ENCODE measurements at regions not wholly inside any gene's neighbourhood (a gene's known extent, or its start where the extent isn't known, plus 50 kb on each side); places are given as distances from the start of the nearest gene placed in this dataset.
"Not testable (repeated sequence)": the region's sequence is repeated elsewhere in the genome, so short reads cannot be mapped to it uniquely, and the experiment has no call there.

- H3K27ac ChIP-seq (ENCODE audit: low read length) = no peak overlapping the region
- WGBS (ENCODE audit: insufficient coverage, insufficient read length) = no CpG with 5 or more reads among the region's 1 CpG
Observed at GRCh38 chr2:186348200-186348599, 137.9 kb upstream of the ZC3H15 start.

GRCh38 chr2:186349508-186349907, 136.6 kb upstream of the ZC3H15 start:
- H3K27ac ChIP-seq (ENCODE audit: low read length) = no peak overlapping the region
- no peaks in the 10 kb centered on the region for H3K9me3 ChIP-seq (ENCODE audit: control insufficient read depth, insufficient read depth, low read length)
- H3K27me3 ChIP-seq (ENCODE audit: control insufficient read depth, insufficient read depth, low read length) = no peaks in the 10 kb centered on the region
- DNase-seq (ENCODE audit: low read depth, low spot score) = no peak
- no peaks in the 10 kb centered on the region for H3K36me3 ChIP-seq (ENCODE audit: control insufficient read depth, insufficient read depth, low read length)
- no peak overlapping the region for H3K4me3 ChIP-seq (ENCODE audit: low read length)
- no peaks in the 10 kb centered on the region for H3K4me1 ChIP-seq (ENCODE audit: control insufficient read depth, insufficient read depth, low read length)
- WGBS (ENCODE audit: insufficient coverage, insufficient read length) = no CpG with 5 or more reads among the region's 2 CpGs

More at GRCh38 chr2:186348200-186348599, 137.9 kb upstream of the ZC3H15 start:
- Histone ChIP-seq H3K4me1 (ENCODE audit: control insufficient read depth, insufficient read depth, low read length) (no peaks in the 10 kb centered on the region), H3K4me3 (ENCODE audit: low read length) (no peak overlapping the region), H3K27me3 (ENCODE audit: control insufficient read depth, insufficient read depth, low read length) (no peaks in the 10 kb centered on the region), H3K36me3 (ENCODE audit: control insufficient read depth, insufficient read depth, low read length) (no peaks in the 10 kb centered on the region), H3K9me3 (ENCODE audit: control insufficient read depth, insufficient read depth, low read length) (no peaks in the 10 kb centered on the region)
- no peak for DNase-seq (ENCODE audit: low read depth, low spot score)

- not testable (repeated sequence) for H3K9me3 ChIP-seq (ENCODE audit: control insufficient read depth, insufficient read depth, low read length); H3K4me3 ChIP-seq (ENCODE audit: low read length); H3K27ac ChIP-seq (ENCODE audit: low read length); DNase-seq (ENCODE audit: low read depth, low spot score); H3K4me1 ChIP-seq (ENCODE audit: control insufficient read depth, insufficient read depth, low read length); H3K27me3 ChIP-seq (ENCODE audit: control insufficient read depth, insufficient read depth, low read length); H3K36me3 ChIP-seq (ENCODE audit: control insufficient read depth, insufficient read depth, low read length)
- no CpG with 5 or more reads among the region's 3 CpGs for WGBS (ENCODE audit: insufficient coverage, insufficient read length)
Observed at GRCh38 chr2:186354160-186354559, 131.9 kb upstream of the ZC3H15 start.

DNA sequence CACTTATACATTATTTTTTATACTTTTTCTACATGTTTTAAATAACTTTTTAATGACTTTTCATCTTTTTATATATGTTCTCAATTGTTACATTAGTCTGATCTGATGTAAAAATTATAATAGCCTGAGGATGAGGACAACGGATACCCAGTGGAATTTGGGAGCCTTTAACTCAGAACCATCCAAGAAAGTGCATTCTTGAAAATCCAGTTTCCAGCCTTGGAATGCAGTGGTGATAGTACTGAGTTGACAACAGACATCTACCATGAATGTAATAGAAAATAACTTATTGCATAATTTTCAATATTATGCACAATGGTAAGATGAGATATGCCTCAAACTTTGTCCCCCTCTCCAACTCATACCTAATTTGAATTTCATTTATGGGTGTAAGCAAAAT, 120.7 kb upstream of the ZC3H15 start:
- H3K27me3 ChIP-seq (ENCODE audit: control insufficient read depth, insufficient read depth, low read length) = no peaks in the 10 kb centered on the region
- no peaks in the 10 kb centered on the region for H3K36me3 ChIP-seq (ENCODE audit: control insufficient read depth, insufficient read depth, low read length)
- H3K27ac ChIP-seq (ENCODE audit: low read length) = no peak overlapping the region
- no peak overlapping the region for H3K4me3 ChIP-seq (ENCODE audit: low read length)
- DNase-seq (ENCODE audit: low read depth, low spot score) = no peak
- no peaks in the 10 kb centered on the region for H3K4me1 ChIP-seq (ENCODE audit: control insufficient read depth, insufficient read depth, low read length)
- H3K9me3 ChIP-seq (ENCODE audit: control insufficient read depth, insufficient read depth, low read length) = no peaks in the 10 kb centered on the region
- no CpG with 5 or more reads among the region's 1 CpG for WGBS (ENCODE audit: insufficient coverage, insufficient read length)

GRCh38 chr2:186379052-186379451, 107.0 kb upstream of the ZC3H15 start:
- Histone ChIP-seq H3K4me3 (ENCODE audit: low read length) (no peak overlapping the region), H3K4me1 (ENCODE audit: control insufficient read depth, insufficient read depth, low read length) (no peaks in the 10 kb centered on the region), H3K9me3 (ENCODE audit: control insufficient read depth, insufficient read depth, low read length) (no peaks in the 10 kb centered on the region), H3K36me3 (ENCODE audit: control insufficient read depth, insufficient read depth, low read length) (no peaks in the 10 kb centered on the region), H3K27ac (ENCODE audit: low read length) (no peak overlapping the region), H3K27me3 (ENCODE audit: control insufficient read depth, insufficient read depth, low read length) (no peaks in the 10 kb centered on the region)
- no peak for DNase-seq (ENCODE audit: low read depth, low spot score)
- WGBS (ENCODE audit: insufficient coverage, insufficient read length) = no CpG with 5 or more reads among the region's 3 CpGs

GRCh38 chr2:186380805-186381204, 105.3 kb upstream of the ZC3H15 start:
- H3K9me3 ChIP-seq (ENCODE audit: control insufficient read depth, insufficient read depth, low read length) = no peaks in the 10 kb centered on the region
- H3K4me3 ChIP-seq (ENCODE audit: low read length) = no peak overlapping the region
- no peak for DNase-seq (ENCODE audit: low read depth, low spot score)
- H3K4me1 ChIP-seq (ENCODE audit: control insufficient read depth, insufficient read depth, low read length) = no peaks in the 10 kb centered on the region
- WGBS (ENCODE audit: insufficient coverage, insufficient read length) = no CpG with 5 or more reads among the region's 2 CpGs
- H3K36me3 ChIP-seq (ENCODE audit: control insufficient read depth, insufficient read depth, low read length) = no peaks in the 10 kb centered on the region
- no peak overlapping the region for H3K27ac ChIP-seq (ENCODE audit: low read length)
- H3K27me3 ChIP-seq (ENCODE audit: control insufficient read depth, insufficient read depth, low read length) = no peaks in the 10 kb centered on the region

GRCh38 chr2:186381573-186381972, 104.5 kb upstream of the ZC3H15 start:
- H3K4me3 ChIP-seq (ENCODE audit: low read length) = no peak overlapping the region
- H3K36me3 ChIP-seq (ENCODE audit: control insufficient read depth, insufficient read depth, low read length) = no peaks in the 10 kb centered on the region
- H3K27ac ChIP-seq (ENCODE audit: low read length) = no peak overlapping the region
- WGBS (ENCODE audit: insufficient coverage, insufficient read length) = no CpG with 5 or more reads among the region's 13 CpGs
- no peaks in the 10 kb centered on the region; the same call in 1 of the 2 replicates for H3K9me3 ChIP-seq (ENCODE audit: control insufficient read depth, insufficient read depth, low read length)
- DNase-seq (ENCODE audit: low read depth, low spot score) = no peak
- H3K4me1 ChIP-seq (ENCODE audit: control insufficient read depth, insufficient read depth, low read length) = no peaks in the 10 kb centered on the region
- H3K27me3 ChIP-seq (ENCODE audit: control insufficient read depth, insufficient read depth, low read length) = no peaks in the 10 kb centered on the region

DNA sequence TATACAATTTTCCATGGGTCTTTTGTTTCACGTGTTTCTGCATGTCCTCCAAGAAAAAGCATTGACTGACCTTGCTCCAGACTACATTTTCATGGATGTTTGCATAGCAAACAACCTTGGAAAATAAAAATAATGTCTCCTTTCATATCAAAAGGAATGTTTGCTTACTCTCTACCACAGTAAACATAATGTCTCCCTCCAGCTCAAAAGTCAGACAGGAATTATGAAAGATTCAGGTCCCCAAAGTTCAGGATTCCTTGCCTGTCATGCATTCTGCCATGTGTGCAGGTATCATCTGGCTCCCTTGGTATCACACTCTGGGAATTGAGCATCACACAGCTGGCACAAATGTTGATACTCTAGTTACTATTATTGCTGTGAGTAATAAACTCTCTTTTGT, 103.1 kb upstream of the ZC3H15 start:
- no peak for DNase-seq (ENCODE audit: low read depth, low spot score)

DNA sequence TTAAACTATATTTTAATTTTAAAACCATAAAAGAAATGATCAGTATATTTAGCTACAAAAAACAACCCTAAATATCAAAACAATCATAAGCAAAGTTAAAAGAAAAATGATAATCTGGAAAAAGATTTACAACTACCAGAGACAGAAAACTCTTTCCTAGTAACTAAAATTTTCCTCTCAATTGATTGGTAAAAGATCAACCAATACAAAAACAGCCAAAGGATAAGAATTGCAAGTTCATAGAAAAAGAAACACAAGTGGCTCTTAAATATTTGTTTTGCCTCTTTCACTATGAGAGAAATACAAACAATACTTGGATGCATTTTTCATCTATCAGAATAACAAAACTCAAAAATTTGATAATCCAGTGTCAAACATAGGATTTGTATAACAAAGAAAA, 101.8 kb upstream of the ZC3H15 start:
- H3K27me3 ChIP-seq (ENCODE audit: control insufficient read depth, insufficient read depth, low read length) = no peaks in the 10 kb centered on the region
- H3K4me3 ChIP-seq (ENCODE audit: low read length) = no peak overlapping the region

More for the DNA sequence above, 103.1 kb upstream of the ZC3H15 start:
- Histone ChIP-seq H3K27ac (ENCODE audit: low read length) (no peak overlapping the region), H3K36me3 (ENCODE audit: control insufficient read depth, insufficient read depth, low read length) (no peaks in the 10 kb centered on the region), H3K27me3 (ENCODE audit: control insufficient read depth, insufficient read depth, low read length) (no peaks in the 10 kb centered on the region), H3K4me1 (ENCODE audit: control insufficient read depth, insufficient read depth, low read length) (no peaks in the 10 kb centered on the region), H3K4me3 (ENCODE audit: low read length) (no peak overlapping the region), H3K9me3 (ENCODE audit: control insufficient read depth, insufficient read depth, low read length) (no peaks in the 10 kb centered on the region; the same call in 1 of the 2 replicates)
- WGBS (ENCODE audit: insufficient coverage, insufficient read length) = no CpG with 5 or more reads among the region's 1 CpG

DNA sequence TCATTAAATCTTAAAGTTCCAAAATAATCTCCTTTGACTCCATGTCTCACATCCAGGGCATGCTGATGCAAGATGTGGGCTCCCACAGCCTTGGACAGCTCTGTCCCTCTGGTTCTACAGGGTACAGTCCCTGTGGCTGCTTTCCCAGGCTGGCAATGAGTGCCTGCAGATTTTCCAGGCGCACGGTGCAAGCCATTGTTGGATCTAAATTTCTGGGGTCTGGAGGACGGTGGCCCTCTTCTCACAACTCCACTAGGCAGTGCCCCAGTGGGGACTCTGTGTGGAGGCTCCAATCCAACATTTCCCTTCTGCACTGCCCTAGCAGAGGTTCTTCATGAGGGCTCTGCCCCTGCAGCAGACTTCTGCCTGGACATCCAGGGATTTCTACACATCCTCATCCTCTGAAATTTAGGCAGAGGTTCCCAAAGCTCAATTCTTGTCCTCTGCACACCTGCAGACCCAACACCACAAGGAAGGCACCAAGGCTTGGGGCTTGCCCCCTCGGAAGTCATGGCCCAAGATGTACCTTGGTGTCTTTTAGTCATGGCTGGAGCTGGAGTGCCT, 100.3 kb upstream of the ZC3H15 start:
- not testable (repeated sequence) for H3K4me1 ChIP-seq (ENCODE audit: control insufficient read depth, insufficient read depth, low read length); H3K9me3 ChIP-seq (ENCODE audit: control insufficient read depth, insufficient read depth, low read length); DNase-seq (ENCODE audit: low read depth, low spot score); H3K4me3 ChIP-seq (ENCODE audit: low read length); H3K27me3 ChIP-seq (ENCODE audit: control insufficient read depth, insufficient read depth, low read length); H3K27ac ChIP-seq (ENCODE audit: low read length); H3K36me3 ChIP-seq (ENCODE audit: control insufficient read depth, insufficient read depth, low read length)
- WGBS (ENCODE audit: insufficient coverage, insufficient read length) = no CpG with 5 or more reads among the region's 4 CpGs

More for the DNA sequence above, 101.8 kb upstream of the ZC3H15 start:
- no peaks in the 10 kb centered on the region for H3K36me3 ChIP-seq (ENCODE audit: control insufficient read depth, insufficient read depth, low read length)
- DNase-seq (ENCODE audit: low read depth, low spot score) = no peak
- no peaks in the 10 kb centered on the region; the same call in 1 of the 2 replicates for H3K9me3 ChIP-seq (ENCODE audit: control insufficient read depth, insufficient read depth, low read length)
- no peak overlapping the region for H3K27ac ChIP-seq (ENCODE audit: low read length)
- no peaks in the 10 kb centered on the region for H3K4me1 ChIP-seq (ENCODE audit: control insufficient read depth, insufficient read depth, low read length)

- Histone ChIP-seq H3K27me3 (ENCODE audit: control insufficient read depth, insufficient read depth, low read length) (no peaks in the 10 kb centered on the region), H3K4me1 (ENCODE audit: control insufficient read depth, insufficient read depth, low read length) (no peaks in the 10 kb centered on the region), H3K4me3 (ENCODE audit: low read length) (no peak overlapping the region), H3K36me3 (ENCODE audit: control insufficient read depth, insufficient read depth, low read length) (no peaks in the 10 kb centered on the region), H3K27ac (ENCODE audit: low read length) (no peak overlapping the region), H3K9me3 (ENCODE audit: control insufficient read depth, insufficient read depth, low read length) (no peaks in the 10 kb centered on the region)
- DNase-seq (ENCODE audit: low read depth, low spot score) = no peak
- WGBS (ENCODE audit: insufficient coverage, insufficient read length) = no CpG with 5 or more reads among the region's 4 CpGs
Observed at GRCh38 chr2:186399082-186399644, 86.9 kb upstream of the ZC3H15 start.

Measured in iPS DF 6.9 (cell line).